GM19043 (cell line): ENCODE measurements at regions not wholly inside any gene's neighbourhood (a gene's known extent, or its start where the extent isn't known, plus 50 kb on each side); places are given as distances from the start of the nearest gene placed in this dataset.

ENCODE experiments used
- ATAC-seq: cut with Tn5 transposase; IDR thresholded peaks from one replicate; pipeline ENCODE4 v1.9.1; 2021; ENCODE audit warnings: low read depth; ENCODE audit not compliant: unreplicated experiment

DNA sequence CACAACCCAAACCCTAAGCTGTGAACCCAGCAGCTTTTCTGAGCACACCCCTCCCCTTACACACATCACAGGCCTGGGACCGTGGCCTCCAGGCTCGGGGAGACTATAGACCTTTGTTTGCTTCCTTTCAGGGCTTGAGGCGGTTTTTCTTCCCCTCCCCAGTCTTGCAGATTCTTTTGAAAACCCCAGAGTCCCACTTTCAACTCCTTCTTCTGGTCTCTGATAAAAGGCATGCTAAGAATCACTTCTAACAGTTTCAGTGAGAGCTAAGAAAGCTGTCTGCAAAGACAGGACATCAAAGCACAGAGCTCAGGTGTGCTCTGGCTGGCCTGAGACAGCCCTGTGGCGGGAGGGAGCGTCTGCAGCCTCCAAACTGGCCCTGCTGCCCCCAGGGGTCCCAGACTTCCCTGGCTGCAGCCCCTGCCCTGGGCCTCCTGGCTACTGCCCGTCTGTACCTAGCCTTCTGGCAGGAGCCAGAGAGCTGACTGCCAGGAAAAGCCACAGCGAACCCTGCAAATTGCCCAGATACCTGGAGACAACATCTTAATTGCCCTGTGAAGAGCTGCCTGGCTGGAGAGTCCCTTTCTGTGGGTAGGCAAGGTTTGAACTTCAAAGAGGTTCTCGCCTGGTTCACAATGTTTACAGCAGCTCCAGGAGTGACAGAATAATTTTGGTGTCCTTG is 138.9 kb downstream of the GADD45G start:
- ATAC-seq, result peak; percentile 47

DNA sequence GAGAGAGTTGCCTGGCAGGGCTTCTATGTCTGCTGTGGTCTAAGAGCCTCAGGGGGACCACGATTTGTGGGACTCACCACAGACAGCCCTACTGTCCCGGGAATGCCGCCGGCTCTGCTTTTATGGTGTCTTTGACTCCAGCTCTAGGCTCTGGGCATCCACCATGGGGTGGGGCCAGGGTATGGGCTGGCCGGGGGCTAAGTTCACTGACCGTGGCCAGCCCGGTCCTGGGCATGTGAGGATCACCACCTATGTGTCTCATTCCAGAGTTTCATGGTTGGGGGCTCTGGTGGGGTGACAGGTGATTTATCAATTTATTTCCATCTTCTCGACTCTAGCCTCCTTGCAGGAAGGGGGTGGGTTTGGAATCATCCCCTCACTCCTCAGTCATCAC is 139.4 kb downstream of the GADD45G start:
- no peak for ATAC-seq

DNA sequence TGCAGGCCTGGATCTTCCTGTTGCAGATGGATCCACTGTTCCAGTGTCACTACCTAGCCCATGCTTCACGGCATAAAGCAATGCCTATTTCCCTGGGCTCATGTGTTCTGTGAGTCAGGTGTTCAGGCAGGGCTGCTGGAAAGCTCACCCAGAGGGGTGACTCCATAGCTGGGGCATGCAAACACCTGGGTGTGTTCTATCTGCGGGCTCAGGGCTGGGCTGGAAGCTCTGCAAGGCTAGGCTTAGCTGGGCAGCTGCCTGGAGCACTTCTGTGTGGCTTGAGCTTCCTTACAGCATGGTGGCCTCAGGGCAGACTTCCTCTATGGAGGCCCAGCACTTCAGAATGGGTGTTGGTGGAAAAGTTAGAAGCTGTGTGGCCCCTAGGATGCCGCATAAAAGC is 139.9 kb downstream of the GADD45G start:
- ATAC-seq, result no peak

DNA sequence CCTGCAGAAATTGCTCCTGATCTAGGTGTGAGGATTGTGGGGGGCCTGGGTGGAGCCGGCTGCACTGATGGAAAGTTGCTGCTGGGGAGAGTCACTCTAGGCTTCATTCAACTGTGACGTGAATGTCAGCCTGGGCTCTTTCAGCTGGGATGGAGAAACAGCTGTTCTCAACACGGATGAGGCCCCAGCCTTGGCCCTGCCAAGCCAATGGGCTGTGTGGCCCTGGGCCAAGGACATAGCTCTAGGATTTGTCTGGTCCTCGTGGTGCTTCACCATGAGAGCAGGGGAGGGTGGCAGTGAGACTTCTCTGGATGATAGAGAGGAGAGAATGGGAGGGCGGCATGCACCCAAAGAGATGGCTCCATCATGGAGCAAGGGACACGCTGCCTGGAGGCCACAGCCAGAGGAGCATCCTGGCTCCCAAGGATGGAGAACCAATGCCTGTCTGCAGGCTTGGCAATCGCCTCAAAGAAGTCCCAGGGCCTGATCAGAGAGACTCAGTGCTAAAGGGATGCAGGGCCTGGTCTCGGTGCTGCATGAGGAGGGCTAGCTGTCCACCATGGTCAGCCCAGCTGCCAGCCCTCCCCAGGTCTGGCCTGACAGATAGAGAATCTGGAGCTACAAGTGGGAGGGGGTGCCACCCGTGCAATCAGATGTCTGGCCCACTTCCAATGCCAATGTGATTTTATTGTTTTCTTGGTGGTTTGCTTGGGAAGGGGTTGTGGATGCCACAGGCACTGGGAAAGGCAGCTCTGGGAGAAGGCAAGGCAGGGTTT is 141.0 kb downstream of the GADD45G start:
- no peak for ATAC-seq

DNA sequence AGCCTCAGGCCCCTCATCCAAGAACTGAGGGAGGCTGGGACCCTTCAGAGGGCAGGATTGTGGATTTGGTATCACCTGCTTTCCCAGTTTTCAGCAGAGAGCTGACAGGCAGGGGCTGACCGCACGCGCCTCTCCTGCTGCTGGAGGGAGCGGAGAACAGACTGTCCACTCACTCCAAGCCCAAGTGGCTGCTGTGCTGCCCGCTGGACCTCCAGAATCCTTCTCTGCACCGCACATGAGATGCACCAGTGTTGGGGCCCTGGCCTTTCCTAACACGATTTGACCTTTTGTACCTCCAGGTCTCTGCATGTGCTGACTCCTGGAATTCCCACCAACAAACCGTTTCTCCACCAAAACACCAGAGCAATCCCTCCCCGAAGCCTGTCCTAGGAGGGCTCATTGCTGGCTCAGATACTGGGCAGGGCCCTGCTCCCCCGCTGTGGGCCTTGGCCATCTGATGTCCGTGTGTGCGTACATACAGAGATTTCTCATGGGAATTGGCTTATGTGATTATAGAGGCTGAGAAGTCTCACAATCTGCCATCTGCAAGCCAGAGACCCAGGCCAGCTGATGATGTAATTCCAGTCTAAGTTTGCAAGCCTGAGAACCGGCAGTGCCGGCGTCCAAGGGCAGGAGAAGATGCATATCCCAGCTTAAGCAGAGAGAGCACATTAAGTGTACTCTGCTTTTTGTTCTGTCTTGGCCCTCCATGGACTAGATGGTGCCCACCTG is 141.7 kb downstream of the GADD45G start:
- no peak for ATAC-seq

DNA sequence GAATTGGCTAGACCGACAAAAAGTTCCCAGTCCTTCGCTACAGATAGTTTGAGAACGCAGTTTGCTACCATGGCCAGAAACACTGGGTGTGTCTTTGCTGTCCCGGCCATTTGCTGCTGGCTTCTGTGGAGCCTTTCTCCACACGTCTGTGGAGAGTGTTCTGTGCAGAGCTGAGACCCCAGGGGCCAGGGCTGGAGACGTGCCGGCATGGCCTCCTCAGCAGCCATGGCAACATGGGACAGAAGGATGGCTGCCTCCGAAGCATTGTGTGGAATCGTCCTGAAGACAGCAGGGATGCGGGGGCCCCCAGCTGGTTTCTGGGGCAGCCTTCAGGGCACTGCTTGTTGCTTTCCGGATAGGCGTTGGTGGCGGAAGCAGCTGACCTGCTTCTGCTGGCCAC is 142.8 kb downstream of the GADD45G start:
- ATAC-seq, result no peak

DNA sequence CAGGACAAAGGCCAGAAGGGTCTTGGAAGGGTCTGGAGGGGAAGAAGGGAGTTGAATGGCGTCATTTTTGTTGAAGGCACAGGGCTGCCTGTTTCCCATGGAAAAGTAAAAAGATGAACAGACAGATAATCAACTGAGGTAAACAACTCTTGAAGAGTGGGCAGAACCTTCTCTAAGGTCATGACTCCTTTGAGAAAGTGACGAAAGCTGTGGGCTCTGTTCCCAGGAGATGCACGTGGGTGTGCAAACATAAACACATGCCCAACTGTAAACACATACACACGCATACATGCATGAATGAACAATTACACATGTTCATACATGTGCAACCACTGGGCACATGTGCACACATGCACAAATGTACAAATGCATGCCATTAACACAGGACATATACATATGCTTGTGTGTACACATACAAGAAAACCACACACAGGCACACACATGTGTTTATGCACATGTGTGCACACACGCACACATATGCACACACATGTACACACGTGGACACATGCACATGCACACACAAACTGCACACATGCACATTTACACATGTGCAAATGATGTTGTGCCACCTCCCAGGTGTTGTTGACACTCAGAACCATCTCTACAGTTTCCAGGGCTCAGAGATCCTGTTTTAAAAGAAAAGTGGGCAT is 143.3 kb downstream of the GADD45G start:
- no peak for ATAC-seq

DNA sequence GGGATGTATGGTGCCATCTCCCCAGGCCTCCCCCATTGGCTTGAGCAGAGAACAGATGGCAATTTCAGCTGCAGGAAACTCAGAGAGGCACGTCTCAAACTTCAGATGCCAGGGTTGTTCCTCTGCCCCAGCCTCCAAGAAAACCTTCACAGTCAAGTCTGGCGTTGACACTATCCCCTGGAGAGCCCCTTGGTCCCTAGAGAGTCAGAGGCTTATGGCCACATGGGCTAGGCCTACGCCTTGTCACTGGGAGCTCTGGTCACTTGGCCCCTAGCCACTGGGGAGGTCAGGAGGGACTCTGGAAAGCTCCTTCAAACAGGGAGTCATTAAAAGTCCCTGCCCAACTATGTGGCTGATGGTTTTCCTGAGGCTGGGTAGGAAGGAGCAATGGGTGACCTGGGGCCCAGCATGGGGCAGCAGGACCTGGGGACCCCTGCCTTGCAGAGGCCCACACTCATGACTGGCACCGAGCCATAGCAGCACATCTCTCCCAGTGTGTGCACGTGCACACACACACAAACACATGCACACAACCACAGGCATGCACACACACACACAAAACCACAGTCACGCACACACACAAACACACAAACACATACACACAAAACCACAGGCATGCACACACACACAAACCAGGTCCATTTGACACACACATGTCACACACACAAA is 144.2 kb downstream of the GADD45G start:
- no peak for ATAC-seq

DNA sequence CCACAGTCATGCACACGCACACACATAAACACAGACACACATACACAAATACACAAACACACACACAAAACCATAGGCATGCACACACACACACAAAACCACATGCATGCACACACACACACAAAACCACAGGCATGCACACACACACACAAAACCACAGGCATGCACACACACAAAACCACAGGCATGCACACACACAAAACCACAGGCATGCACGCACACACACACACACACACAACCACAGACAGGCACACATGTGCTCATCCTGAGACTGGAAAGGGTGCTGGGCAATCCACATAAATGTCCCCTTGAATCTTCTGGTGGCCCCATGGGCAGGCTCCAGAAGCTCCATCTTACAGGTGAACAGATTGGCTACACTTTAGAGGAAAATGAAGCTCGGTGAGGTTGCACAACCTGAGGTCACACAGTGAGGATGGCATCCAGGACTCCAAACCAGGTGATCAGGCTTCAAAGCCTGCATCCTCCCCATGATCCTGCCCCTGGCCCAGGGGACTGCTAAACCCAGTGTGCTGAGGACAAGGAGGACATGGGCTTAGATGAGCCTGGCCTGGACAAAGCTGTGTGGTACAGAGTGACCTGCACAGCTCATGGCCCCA is 144.8 kb downstream of the GADD45G start:
- no peak for ATAC-seq

DNA sequence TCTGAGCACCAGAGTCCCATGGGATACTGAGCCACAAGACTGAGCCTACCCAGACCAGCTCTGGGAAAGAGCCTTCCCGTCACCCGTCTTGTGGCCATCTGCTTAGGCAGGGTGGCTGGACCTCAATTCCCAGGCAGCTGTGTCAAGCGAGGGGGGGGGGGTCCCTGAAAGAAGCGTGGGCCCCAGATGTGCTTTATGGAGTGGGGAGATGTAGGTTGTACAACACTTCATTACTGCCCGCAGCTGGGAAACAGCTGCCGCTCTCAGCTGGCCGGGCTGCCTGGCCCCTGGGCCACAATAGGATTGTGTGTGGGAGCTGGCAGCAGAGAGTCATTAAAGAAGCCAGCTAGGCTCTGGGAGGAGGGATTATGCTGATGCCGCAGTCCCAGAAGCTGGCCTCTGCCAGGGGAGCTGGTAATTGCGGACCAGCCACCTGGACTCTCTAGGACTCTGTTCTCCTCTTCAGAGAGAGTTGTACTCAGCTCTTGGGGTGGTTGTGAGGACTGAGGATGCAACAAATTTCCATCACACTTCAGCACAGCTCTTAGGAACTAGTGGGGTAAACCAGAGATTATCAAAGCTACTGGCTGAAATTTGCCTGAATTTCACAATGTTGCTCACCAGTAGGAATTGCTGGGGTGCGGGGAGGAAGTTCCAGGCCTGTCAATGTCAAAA is 145.4 kb downstream of the GADD45G start:
- ATAC-seq, result no peak

DNA sequence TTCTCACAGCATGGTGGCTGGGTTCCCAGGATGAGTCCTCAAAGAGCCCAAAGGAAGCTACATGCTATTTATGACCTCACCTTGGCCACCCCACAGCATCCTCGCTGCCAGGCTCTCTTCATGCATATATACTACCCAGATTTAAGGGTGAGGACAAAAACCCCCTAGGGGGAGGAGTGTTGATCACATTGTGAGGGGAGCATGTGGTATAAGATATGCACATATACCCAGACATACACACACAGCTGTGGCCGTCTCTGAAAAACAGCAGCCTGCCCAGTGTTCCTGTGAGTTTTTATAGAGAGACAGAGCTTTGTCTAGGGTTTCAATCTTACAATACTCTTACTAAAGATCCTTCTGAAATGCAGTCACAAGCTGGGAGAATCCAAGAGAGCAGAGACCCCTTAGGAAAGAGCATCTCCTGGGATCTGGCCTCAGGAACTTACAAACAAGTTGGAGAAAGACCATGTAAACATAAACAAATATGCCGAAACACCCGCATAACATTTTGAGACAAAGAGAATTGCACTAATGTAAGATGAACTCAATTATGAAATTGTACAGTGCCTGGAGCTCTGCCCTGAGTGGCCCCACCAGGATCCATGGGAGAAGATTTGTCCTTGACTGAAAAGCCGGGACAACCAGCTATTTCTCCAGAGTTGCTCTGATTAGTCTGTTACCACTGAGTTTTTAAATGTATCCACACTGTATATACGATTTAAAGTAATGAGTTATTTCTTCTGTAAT is 146.4 kb downstream of the GADD45G start:
- ATAC-seq, result no peak

DNA sequence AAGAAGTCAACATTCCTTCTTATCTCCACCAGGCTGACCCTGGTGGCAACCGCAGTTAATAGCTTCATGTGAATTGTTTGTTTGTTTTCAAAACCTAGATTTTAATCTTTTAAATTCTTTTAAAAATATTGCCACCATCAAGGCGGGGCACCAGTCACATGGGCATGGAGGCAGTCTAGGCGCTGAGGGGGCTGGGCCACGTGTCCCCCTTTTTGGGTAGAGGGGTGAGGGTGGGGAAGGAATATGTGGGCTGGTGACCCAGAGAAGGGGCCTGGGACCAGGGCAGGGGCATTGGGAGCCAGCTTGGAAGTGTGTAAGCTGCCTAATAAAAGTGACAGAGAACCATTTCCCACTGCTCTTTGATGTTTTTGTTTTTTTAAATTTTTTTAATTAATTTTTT is 147.3 kb downstream of the GADD45G start:
- no peak for ATAC-seq

DNA sequence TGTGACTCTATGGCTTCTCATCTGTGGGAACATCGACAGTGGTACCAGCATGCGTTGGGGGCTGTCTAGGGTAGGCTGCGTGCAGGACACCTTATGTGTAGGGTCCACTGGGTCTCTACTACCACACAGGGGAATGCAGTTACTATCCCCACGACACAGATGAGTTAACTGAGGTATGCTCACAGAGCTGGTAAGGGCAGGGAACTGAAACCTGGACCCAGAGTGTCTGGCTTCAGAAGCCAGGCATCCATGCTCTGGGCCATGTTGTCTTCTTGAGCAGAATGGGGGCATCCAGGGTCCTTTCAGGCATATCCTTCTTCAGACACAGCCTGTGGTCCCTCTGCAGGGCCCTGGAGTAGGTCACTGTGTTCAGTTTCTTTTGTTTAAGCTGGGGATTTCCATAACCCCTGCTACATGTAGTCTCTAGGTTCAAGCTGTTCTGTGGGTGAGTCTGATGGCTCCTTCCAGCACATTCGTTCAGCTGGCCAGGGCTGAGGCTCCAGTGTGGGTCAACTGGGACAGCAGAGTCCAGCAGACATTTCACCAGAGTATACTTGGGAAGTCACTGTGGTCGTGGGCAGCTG is 148.8 kb downstream of the GADD45G start:
- no peak for ATAC-seq

DNA sequence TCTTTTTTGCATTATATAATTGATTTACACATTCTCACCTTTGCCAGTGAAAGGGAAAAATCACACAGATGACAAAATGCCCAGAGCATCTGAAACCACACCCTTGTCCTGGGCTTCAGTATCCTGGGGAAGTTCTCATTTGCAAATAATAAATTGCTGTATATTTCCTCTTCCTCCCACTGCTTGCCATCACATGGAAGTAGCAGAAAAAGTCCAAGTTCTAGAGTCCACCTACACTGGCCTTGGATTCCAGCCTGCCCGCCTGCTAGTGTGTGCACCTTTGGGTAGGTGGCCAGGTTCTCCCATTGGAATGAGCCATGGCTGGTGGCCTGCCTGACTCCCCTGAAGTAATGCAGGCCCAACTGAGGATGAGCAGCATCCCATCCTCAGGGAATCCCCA is 149.4 kb downstream of the GADD45G start:
- ATAC-seq, result no peak

DNA sequence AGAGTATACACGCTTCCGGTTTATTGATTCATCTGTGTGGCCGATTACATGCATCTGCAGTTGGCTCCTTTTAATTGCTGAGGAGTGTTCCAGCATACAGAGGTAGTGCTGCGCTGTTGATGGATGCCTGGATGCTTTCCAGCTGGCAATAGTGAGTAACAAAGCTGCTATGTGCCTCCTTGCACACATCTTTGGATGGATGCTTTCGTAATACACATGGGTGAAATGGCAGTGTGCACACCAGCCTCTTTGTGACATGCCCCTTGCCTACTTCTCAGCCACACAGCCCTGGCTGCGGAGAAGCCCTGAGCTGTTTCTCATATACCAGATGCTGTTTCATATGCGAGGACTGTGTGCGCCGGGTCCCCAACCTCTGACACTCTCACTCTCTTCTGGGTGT is 151.0 kb downstream of the GADD45G start:
- ATAC-seq, result no peak

DNA sequence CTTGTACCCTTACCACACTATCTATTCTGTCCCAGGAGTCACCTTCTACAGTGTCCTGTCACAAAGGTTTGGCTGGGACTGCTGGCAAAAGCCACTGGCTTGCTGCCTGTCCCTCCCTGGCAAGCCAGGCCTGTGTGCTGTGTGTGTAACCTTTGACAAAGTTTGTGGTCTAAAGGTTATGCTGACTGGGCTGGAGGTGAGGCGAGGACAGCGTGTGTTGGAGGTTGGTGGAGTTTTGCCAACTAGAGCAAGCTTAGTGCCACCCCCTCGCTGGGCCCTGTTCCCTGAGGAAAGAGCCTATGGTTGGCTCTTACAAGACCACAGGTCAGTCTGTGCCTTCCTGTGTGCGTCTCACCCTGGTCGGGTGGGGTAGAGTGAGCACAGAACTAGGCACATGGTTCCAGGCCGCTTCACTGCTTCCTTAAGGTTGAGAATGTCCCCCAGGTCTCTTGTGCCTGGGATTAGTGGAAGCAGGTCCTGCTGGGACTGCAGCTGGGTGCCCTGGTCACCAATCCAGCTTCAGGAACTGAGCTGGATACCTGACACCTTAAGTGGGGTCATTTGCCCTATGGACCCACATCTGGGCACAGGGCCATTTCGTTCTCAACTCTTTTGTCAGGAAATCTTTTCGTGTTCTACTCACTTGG is 152.2 kb downstream of the GADD45G start:
- no peak for ATAC-seq

DNA sequence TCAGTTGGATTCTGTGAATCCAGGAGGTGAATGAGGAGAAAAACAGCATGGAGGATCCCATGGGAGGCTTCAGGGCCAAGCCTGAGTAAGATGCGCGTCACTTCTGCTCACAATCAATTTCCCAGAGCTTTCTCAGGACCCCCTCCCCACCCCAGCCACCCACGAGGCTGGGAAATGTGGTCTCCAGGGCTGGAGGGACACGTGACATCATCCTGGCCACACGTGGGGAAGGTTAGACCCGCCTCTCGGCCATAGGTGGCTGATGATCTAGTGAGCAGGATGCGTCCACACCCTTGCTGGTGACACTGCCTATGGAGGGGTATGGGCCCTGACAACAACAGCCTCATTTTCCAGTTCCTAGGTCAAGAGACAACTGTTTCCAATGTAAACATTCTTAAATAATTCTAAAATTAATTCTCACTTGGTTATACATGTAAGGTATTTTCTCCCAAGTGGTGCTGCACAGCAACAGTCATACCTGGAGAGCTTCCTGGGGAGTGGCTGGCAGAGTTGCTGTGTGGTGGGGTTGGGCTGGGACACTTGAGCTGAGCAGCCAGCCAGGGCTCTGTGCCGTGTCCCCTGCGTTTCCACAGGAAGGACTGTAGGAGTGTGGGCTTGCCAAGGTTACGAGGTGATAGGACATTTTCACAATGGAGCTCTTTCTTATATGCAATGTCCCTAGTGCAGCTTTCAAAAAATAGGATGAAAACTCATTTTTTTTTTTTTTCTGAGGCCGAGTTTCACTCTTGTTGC is 153.1 kb downstream of the GADD45G start:
- ATAC-seq, result no peak
